A549 (cell line): ENCODE measurements at regions not wholly inside any gene's neighbourhood (a gene's known extent, or its start where the extent isn't known, plus 50 kb on each side); places are given as distances from the start of the nearest gene placed in this dataset.

Source experiments
- CEBPB ChIP-seq, 2 experiments: fragments of >200 bp in 1 of 2; sonication (Bioruptor Twin) in 1 of 2; formaldehyde crosslinking in 1 of 2; IDR thresholded peaks; 2 replicates each; pipeline ENCODE4 v1.6.1; 2012 to 2016
- EP300 ChIP-seq, 2 experiments: fragments of >200 bp; sonication (Bioruptor Twin); formaldehyde crosslinking; IDR thresholded peaks; 2 replicates in 1 of 2; 3 replicates in 1 of 2; pipeline ENCODE4 v1.6.1; 2016 to 2017
- HDAC2 ChIP-seq: fragments of 200-600 bp; sonication (generic); IDR thresholded peaks from 2 replicates; pipeline ENCODE4 v1.6.1; 2016
- HOXA7 ChIP-seq: fragments of 250-450 bp; sonication (Bioruptor Pico); IDR thresholded peaks from 2 replicates; pipeline ENCODE4 v1.5.0; 2020; ENCODE audit warnings: mild to moderate bottlenecking, moderate library complexity
- HOXB13 ChIP-seq: fragments of 250-450 bp; sonication (Bioruptor Pico); IDR thresholded peaks from 2 replicates; pipeline ENCODE4 v1.5.0; 2020; ENCODE audit warnings: low read depth, mild to moderate bottlenecking, moderate library complexity
- JUN ChIP-seq, 2 experiments: fragments of >200 bp; sonication (Bioruptor Twin); formaldehyde crosslinking; IDR thresholded peaks; 2 replicates in 1 of 2; 3 replicates in 1 of 2; pipeline ENCODE4 v1.6.1; 2016 to 2017
- MAFK ChIP-seq: fragments of 450-650 bp; IDR thresholded peaks from 2 replicates; pipeline ENCODE4 v1.6.1; 2014; ENCODE audit not compliant: partially characterized antibody
- POLR2A ChIP-seq: IDR thresholded peaks from 2 replicates; pipeline ENCODE4 v1.6.1; 2012; ENCODE audit warnings: mild to moderate bottlenecking, low read length
- RFX5 ChIP-seq: fragments of 450-650 bp; IDR thresholded peaks from 2 replicates; pipeline ENCODE4 v1.7.1; 2014; ENCODE audit warnings: antibody characterized with exemption, mild to moderate bottlenecking, moderate library complexity
- SMC3 ChIP-seq: fragments of >200 bp; sonication (Bioruptor Twin); formaldehyde crosslinking; IDR thresholded peaks from 3 replicates; pipeline ENCODE4 v1.6.1; 2018; ENCODE audit warnings: inconsistent platforms
- TF ChIP-seq, protein P1 (sequence below): fragments of >200 bp; sonication (Bioruptor Twin); formaldehyde crosslinking; IDR thresholded peaks from 3 replicates; pipeline ENCODE4 v1.5.1; 2016
- TF ChIP-seq, protein P2 (sequence below): fragments of 450-650 bp; IDR thresholded peaks from 2 replicates; pipeline ENCODE4 v1.6.1; 2014; ENCODE audit warnings: antibody characterized with exemption

DNA sequence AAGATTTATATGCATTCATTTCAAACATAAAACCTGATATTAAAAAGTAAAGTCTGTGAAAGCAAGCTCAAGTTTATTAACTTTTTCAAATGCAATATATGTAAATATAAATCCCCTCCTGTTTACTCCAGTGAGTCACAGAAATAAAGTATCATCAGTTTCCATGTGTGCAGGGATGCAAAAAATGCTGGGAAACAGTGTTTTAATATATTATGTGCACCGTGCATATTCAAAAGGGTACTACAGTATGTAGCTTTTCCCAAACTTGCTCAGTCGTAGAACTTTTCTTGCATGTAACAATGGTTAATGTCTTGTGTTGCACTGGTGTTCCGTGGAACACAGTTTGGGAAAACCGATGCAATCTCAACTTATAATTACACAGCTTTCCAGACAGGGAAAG lies 60.7 kb downstream of the CCDC185 start:
- TF ChIP-seq JUN (IDR thresholded peaks at IDR 0.05) (no peak), POLR2A (no peak), HDAC2 (no peak), EP300 (IDR thresholded peaks at IDR 0.05) (no peak), SMC3 (no peak), RFX5 (no peak), MAFK (no peak), HOXA7 (CRISPR knock-in tag) (no peak), CEBPB (IDR thresholded peaks at IDR 0.05) (no peak), HOXB13 (no peak)
- TF ChIP-seq, protein P1, sequence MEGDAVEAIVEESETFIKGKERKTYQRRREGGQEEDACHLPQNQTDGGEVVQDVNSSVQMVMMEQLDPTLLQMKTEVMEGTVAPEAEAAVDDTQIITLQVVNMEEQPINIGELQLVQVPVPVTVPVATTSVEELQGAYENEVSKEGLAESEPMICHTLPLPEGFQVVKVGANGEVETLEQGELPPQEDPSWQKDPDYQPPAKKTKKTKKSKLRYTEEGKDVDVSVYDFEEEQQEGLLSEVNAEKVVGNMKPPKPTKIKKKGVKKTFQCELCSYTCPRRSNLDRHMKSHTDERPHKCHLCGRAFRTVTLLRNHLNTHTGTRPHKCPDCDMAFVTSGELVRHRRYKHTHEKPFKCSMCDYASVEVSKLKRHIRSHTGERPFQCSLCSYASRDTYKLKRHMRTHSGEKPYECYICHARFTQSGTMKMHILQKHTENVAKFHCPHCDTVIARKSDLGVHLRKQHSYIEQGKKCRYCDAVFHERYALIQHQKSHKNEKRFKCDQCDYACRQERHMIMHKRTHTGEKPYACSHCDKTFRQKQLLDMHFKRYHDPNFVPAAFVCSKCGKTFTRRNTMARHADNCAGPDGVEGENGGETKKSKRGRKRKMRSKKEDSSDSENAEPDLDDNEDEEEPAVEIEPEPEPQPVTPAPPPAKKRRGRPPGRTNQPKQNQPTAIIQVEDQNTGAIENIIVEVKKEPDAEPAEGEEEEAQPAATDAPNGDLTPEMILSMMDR: no peak
- TF ChIP-seq, protein P2, sequence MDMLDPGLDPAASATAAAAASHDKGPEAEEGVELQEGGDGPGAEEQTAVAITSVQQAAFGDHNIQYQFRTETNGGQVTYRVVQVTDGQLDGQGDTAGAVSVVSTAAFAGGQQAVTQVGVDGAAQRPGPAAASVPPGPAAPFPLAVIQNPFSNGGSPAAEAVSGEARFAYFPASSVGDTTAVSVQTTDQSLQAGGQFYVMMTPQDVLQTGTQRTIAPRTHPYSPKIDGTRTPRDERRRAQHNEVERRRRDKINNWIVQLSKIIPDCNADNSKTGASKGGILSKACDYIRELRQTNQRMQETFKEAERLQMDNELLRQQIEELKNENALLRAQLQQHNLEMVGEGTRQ: no peak
